GM20000 (cell line): ENCODE measurements at regions not wholly inside any gene's neighbourhood (a gene's known extent, or its start where the extent isn't known, plus 50 kb on each side); places are given as distances from the start of the nearest gene placed in this dataset.
"Not testable (repeated sequence)": the region's sequence is repeated elsewhere in the genome, so short reads cannot be mapped to it uniquely, and the experiment has no call there.

ENCODE experiments used
- DNase-seq: peaks from one replicate; pipeline ENCODE4 v3.0.0; 2012; ENCODE audit warnings: low spot score
- CTCF ChIP-seq: IDR thresholded peaks from 2 replicates; pipeline ENCODE4 v1.5.1; 2012; ENCODE audit warnings: mild to moderate bottlenecking, control low read depth; ENCODE audit errors: extremely low read depth, missing control alignments

GRCh38 chr3:95514260-95514659, 1300.1 kb upstream of the EPHA6 start:
- no peak for TF ChIP-seq CTCF
- no peak for DNase-seq

- no peak for TF ChIP-seq CTCF
- no peak for DNase-seq
These were observed 1293.0 kb upstream of the EPHA6 start for GRCh38 chr3:95521396-95521795.

- no peak for TF ChIP-seq CTCF
- no peak for DNase-seq
These were observed 1291.9 kb upstream of the EPHA6 start for GRCh38 chr3:95522449-95522848.

- no peak for DNase-seq
- TF ChIP-seq CTCF = no peak
These were observed 1274.4 kb upstream of the EPHA6 start for GRCh38 chr3:95539950-95540483.

GRCh38 chr3:95565502-95565901, 1248.9 kb upstream of the EPHA6 start:
- TF ChIP-seq CTCF = no peak

GRCh38 chr3:95567346-95567745, 1247.0 kb upstream of the EPHA6 start:
- DNase-seq = no peak
- no peak for TF ChIP-seq CTCF

More at GRCh38 chr3:95565502-95565901, 1248.9 kb upstream of the EPHA6 start:
- no peak for DNase-seq

- TF ChIP-seq CTCF = no peak
- DNase-seq = no peak
These were observed 1227.6 kb upstream of the EPHA6 start for GRCh38 chr3:95586754-95587153.

GRCh38 chr3:95587641-95588040, 1226.8 kb upstream of the EPHA6 start:
- DNase-seq = not testable (repeated sequence)
